ENCODE measurements at regions not wholly inside any gene's neighbourhood (a gene's known extent, or its start where the extent isn't known, plus 50 kb on each side); places are given as distances from the start of the nearest gene placed in this dataset.
"Not testable (repeated sequence)": the region's sequence is repeated elsewhere in the genome, so short reads cannot be mapped to it uniquely, and the experiment has no call there.

- TF ChIP-seq EZH2 (IDR thresholded peaks at IDR 0.05; ENCODE audit: low read depth, unreplicated experiment); CTCF (conservative IDR thresholded peaks at IDR 0.05; ENCODE audit: low read depth in 2 of 2); POLR2AphosphoS5 (IDR thresholded peaks at IDR 0.05; ENCODE audit: low read depth); REST (IDR thresholded peaks at IDR 0.05; ENCODE audit: unreplicated experiment); NANOG (IDR thresholded peaks at IDR 0.05; ENCODE audit: borderline replicate concordance); EZH2phosphoT487 (IDR thresholded peaks at IDR 0.05; ENCODE audit: unreplicated experiment): not testable (repeated sequence)
Measured at GRCh38 chr11:3443700-3444419, 64.9 kb upstream of the ZNF195 start.

Measured in GM23338 (cell line).